GM19455 (cell line): ENCODE measurements at regions not wholly inside any gene's neighbourhood (a gene's known extent, or its start where the extent isn't known, plus 50 kb on each side); places are given as distances from the start of the nearest gene placed in this dataset.

ENCODE experiments used
- ATAC-seq: cut with Tn5 transposase; IDR thresholded peaks from one replicate; pipeline ENCODE4 v1.9.1; 2021; ENCODE audit not compliant: unreplicated experiment

GRCh38 chr2:4134551-4135550 is 431.5 kb downstream of the DCDC2C start:
- no peak for ATAC-seq

GRCh38 chr2:4135765-4136164 is 432.4 kb downstream of the DCDC2C start:
- no peak for ATAC-seq

- no peak for ATAC-seq
Observed at GRCh38 chr2:4139316-4139715, 435.9 kb downstream of the DCDC2C start.

- no peak for ATAC-seq
Observed at GRCh38 chr2:4139731-4140130, 436.4 kb downstream of the DCDC2C start.

GRCh38 chr2:4140281-4140970 is 437.1 kb downstream of the DCDC2C start:
- ATAC-seq, result no peak

GRCh38 chr2:4144731-4145130 is 441.4 kb downstream of the DCDC2C start:
- ATAC-seq, result no peak

- ATAC-seq, result no peak
Observed at GRCh38 chr2:4151521-4151920, 448.1 kb downstream of the DCDC2C start.

GRCh38 chr2:4152051-4152450 is 448.7 kb downstream of the DCDC2C start:
- ATAC-seq, result no peak

GRCh38 chr2:4168834-4169233 is 465.5 kb downstream of the DCDC2C start:
- no peak for ATAC-seq

- no peak for ATAC-seq
Observed at GRCh38 chr2:4174796-4175195, 471.4 kb downstream of the DCDC2C start.

GRCh38 chr2:4175343-4175742 is 472.0 kb downstream of the DCDC2C start:
- no peak for ATAC-seq

- no peak for ATAC-seq
Observed at GRCh38 chr2:4180631-4181030, 477.3 kb downstream of the DCDC2C start.

GRCh38 chr2:4181062-4181461 is 477.7 kb downstream of the DCDC2C start:
- ATAC-seq, result no peak

GRCh38 chr2:4188561-4188960 is 485.2 kb downstream of the DCDC2C start:
- ATAC-seq, result no peak

GRCh38 chr2:4190548-4190947 is 487.2 kb downstream of the DCDC2C start:
- no peak for ATAC-seq

GRCh38 chr2:4192119-4192518 is 488.7 kb downstream of the DCDC2C start:
- ATAC-seq, result no peak

- no peak for ATAC-seq
Observed at GRCh38 chr2:4214444-4215205, 511.2 kb downstream of the DCDC2C start.

GRCh38 chr2:4217737-4218136 is 514.4 kb downstream of the DCDC2C start:
- no peak for ATAC-seq

- no peak for ATAC-seq
Observed at GRCh38 chr2:4219101-4219500, 515.7 kb downstream of the DCDC2C start.

- ATAC-seq, result no peak
Observed at GRCh38 chr2:4219571-4219970, 516.2 kb downstream of the DCDC2C start.

- ATAC-seq, result no peak
Observed at GRCh38 chr2:4221434-4221833, 518.1 kb downstream of the DCDC2C start.
